ENCODE measurements at regions not wholly inside any gene's neighbourhood (a gene's known extent, or its start where the extent isn't known, plus 50 kb on each side); places are given as distances from the start of the nearest gene placed in this dataset.

DNA sequence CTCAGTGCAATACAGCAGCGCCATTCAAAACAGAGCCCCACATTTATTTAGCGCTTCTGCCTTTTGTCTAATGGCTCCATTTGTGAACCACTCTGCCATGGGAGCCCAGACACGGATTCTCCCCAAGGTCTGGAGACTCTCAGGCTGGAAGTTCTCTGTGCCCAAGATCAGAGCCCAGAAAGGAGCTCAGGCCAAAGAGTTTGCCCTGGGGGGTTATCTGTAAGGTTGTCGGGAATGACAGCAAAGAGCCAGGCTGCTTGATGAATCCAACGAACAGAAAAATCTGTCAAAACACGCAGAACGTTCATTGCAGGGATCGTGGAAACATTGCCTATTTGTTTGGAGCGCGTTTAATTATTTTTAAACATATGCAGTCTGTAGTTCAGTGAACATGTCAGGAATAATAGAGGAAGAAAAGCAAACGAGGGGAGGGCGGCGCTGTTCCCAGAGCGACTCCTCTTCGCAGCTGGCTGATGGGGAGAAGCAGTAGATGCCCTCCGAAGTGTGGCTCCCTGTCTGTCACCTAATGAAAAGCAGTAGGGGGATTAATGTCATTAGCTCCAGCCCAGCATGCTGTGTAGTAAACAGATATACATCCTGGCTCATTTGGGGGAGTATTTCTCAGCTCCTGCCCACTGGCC lies 464.9 kb upstream of the MPDZ start:
- DNase-seq, result no peak

DNA sequence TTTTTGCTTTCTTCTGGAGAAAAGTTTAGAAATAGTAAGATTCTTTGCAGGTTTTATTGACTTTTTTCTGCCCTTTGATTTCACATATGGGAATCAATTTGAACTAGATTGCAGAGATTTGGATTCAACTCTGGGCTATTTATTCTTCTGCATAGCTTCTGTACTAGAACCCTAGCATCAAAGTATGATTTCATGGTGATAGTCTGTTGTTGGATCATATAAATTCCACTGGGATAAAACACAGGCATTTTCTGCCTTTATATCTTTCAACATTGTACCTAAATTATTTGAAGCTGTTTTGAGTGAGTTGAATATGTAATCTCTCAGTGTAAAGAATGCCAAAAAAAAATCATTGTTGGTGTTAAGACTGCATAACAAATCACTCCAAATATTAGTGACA lies 458.4 kb upstream of the MPDZ start:
- no peak for DNase-seq

DNA sequence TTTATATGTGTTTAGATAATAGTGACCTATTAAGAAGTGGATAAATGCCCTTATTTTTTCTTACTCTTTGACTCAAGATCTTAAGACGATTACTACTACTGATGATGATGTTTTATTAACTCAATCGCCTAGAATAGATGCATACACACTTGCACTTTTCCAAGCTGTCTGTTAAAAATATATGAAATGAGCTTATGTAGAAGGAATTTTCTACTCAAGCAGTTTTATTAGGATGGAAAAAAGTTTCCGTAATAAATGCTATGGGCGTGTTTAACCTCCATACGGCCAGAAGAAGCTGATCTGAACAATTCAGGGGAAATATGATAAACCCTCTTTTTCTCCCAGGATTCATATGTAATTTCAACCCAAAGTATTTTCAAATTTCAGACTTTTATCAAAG lies 455.7 kb upstream of the MPDZ start:
- no peak for DNase-seq

DNA sequence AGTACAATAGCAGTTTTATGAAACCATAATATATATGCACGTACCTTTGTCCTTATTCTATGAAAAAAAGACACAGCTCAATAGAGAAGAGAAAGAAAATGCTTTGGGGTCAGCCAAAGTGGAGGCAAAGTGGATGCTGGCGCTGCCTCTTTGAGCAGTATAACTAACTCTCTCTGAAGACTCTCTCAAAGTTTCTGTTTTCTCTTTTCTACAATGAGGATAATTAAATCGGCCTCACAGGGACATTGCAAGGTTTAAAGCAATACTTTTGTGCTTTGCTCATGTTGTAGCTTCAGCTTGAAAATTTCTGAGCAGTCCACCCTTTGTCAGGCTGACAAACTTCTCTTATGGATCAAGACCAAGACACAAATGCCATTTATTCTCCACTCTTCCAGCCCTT lies 455.1 kb upstream of the MPDZ start:
- DNase-seq, result no peak

DNA sequence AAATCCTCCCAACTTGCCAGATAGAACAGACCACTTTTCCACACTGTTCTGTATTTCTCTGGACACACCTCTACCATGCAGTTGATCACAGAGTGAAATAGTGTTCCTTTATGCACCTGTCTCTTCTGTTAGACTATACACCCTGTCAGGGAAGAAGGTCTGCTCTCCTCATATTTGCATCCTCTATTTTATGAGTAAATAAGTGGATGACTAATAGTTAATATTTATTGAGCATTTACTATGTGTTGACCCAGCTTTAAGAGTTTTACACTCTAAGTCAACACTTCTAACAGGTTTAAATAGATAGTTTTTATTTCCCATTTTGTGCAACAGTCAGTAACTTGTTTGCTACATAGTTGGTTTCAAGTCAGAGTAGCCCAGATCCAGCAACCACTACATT lies 452.8 kb upstream of the MPDZ start:
- no peak for DNase-seq

DNA sequence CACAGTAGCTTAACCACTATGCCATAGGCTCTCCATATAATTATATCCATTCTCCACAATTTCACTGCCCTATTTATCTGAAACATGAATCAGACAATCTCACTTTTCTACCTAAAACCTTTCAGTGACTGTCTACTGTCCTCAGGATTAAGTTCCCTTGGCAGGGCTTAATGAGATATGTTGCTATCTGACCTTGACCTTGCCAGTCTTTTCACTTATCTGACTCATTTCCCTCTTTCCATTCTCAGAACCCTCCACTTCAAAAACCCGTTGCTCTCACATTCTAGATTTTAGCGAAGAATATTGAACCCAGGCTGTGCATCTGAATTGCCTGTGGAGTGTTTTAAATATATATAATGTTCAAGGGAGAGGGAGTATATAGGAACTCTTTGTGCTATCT lies 452.1 kb upstream of the MPDZ start:
- DNase-seq, result no peak

DNA sequence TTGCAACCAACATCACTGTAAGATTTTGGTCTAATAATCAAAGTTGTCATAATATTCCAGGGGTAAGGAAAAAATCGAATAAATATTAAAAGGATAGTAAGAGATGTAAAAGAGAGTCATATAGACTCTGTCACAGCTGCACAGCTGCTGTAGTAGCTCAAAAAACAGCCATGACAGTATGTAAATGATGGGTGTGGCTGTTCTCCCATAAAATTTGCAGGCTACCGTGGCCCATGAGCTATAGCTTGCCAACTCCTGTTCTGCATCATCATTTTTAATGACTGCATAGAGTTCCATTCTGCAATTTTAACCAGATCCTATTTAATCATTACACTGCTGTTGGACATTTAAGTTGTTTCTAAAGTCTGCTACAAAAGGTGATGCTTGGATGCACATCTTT lies 450.5 kb upstream of the MPDZ start:
- DNase-seq, result no peak

DNA sequence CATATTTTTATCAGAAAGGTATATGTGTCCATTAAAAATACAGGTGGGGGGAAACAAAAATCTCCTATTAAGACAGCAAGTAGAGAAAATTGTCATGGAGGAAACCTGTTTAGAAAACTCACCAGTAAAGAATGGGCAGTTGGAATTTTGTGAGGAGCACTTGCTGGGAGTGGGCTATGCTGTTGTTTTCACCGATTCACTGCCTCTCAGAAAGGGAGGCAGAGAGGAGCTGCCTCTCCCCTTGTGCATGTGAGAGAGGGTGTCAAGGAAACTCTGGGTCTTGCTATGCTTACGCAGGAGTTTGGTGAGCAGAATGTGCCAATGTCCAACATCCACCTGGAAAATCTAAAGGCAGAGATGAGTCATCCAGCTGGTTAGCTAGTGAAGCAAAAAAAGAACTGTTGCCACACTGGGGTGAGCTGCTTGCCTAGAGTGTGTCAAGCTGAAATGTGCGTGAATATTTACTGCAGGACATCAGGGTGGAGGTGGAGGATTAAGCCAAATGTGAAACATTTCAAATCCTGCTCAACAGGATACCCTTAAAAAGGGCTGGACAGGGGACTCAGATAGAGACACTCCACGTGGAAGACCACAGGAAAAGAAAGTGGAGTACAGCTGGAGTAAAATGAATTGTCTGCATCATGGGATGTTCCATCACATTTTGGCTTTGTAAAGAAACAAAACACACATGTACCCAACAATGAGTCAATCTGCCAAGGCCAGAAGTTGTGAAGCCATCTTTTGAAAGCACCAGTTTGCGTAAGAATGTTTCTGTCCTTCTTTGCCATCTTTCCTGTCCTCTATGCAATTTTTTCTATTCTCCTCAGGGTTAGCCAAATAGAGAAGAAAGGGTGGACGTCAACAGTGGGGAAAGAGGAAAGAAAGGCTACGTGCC lies 449.7 kb upstream of the MPDZ start:
- DNase-seq, result no peak

DNA sequence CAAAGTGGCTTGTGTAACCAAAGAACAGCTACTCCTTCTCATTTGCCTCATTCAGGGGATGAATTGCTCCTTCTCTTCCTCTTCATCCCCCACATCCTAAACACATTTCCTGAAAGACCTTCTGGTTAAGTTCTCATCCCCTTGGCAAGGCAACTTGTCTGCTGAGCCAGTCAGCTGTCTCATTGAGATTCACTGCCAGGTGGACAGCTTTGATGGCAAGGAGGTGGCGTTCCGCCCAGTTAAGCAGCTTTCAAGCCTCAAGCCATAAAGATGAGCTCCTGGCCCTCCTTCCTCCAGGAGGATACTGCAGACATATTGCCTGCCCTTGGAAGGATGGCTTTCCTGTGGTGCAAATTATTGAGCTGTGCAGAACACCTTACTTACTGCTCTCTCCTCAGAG lies 448.6 kb upstream of the MPDZ start:
- DNase-seq, result no peak

DNA sequence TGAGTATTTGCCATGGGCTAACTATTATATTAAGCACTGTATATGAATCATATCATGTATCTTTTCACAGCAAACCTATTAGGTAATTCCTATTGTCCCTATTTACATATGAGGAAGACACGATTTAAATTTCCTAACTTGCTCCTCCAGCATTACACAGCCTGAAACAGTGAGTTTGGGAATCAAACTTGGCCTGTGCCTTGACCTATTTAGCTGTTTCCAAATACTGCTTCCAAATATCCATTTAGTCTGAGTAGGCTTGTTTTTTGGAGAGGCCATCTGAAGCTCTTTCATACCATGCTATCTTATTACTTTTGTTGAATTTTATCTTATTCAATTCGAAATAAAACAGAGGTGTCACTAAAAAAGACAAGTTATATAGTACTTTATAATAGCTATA lies 447.3 kb upstream of the MPDZ start:
- DNase-seq, result no peak

DNA sequence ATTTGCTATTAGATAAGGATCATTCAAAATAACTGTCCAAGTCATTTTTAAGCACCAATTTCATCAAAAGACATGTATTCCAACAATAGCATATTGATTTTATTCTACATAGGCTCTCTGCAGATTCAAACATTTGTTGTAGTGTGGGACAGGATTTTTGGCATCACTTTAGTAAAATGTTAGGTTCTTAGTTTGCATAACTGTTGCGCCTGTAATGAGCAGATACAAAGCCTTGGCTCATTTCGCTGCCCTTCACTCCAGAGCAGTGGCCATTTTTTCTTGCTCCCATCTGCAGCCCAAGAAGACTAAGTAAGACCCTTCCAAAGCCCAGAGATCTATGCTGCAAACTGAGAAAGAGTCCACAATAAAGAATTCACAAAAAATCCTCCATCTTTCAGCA lies 446.0 kb upstream of the MPDZ start:
- DNase-seq, result no peak

DNA sequence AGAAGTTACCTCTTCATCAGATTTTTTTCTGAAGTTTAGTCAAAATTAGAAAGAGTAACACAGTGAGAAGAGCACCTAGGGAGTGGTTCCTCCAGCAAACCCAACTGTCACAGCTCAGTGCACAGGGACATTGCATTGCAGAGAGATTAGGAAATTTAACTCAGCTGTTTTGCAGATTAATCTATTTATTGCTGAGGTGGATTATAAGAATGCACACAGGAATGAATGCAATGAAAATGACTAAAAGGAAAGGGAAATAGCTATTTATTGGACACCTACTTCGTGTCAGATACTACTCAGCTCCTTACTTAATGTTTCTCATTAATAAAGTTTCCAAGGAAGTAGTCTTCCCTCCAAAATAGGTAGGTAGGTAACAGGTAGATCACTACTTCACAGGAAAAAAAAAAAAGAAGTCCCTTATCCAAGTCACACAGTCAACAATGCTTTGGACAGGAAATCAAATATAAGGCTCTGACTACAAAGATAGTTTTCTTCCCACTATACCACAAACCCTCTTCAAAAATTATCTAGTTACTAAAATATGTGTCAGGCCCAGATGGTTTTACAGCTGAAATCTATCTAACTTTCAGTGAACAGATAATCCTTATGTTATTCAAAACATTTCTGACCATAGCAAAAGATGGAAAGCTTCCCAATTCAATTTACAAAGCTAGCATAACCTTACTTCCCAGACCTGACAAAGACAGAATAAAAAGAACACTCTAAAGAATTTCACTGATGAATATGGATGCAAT lies 442.2 kb upstream of the MPDZ start:
- DNase-seq, result no peak

DNA sequence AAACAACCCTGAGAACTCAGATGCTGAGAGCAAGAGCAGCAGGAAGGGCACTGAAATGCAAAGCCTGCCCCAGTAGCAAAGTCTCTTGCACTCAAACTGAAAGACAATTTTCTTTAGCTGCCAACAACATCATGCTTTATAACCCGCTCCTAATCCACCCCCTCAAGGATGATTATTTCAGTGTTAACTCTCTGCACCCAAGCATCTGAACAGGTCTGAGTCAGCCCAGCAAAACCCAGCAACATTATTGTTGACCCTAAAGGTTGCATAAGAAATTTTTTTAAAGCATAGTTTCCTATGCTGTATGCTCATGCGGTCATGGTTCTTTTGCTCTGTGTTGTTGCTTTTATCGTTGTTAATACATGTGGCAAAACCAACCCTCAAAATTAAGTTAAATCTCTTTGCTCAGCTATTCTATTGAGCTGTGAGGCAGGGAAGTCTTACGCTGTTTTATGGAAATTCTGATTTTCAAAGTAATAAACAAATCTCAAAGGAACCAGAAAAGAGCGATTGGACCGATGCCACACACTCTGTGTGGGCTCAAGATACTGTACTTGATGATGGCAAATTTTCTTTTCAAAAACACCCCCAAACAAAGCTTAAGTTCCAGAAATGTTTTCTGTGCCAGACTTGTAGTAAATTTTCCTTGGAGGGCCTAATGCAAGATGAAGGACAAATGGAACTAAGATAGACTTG lies 440.6 kb upstream of the MPDZ start:
- DNase-seq, result no peak

DNA sequence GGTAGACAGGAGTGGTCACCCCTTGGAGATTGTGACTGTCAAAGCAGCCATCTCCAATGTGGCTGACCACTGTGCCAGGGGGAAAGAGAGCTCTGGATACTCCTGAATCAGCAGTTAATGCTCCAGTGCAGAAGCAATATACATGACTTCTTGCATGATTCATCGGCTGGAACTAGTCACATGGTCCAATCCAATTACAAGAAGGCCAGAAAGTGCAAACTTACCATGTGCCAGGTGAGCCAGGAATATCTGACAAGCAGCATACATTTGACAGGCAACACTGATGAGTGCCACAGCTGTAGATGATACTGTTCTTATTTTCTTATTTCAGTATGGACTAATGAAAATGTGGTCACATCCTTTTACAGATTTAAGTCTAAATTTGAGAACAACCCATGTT lies 440.0 kb upstream of the MPDZ start:
- DNase-seq, result no peak

DNA sequence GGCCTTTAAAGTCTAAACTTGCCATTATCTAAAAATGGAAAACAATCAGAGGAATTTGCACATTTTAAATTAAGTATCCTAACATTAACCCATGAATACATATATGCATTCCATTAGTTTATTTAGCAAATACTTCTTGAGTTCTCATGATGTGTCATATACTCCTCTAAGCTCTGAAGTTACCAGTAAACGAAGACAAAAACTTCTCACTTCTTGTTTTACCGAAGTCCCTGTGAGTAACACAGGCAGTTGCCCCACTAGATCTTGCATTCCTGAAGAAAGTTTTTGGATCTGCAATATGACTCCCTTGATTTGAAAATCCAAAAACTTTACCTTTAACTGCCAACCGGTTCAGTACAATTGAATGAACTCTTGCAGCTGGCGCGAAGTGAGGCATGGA lies 439.0 kb upstream of the MPDZ start:
- no peak for DNase-seq

DNA sequence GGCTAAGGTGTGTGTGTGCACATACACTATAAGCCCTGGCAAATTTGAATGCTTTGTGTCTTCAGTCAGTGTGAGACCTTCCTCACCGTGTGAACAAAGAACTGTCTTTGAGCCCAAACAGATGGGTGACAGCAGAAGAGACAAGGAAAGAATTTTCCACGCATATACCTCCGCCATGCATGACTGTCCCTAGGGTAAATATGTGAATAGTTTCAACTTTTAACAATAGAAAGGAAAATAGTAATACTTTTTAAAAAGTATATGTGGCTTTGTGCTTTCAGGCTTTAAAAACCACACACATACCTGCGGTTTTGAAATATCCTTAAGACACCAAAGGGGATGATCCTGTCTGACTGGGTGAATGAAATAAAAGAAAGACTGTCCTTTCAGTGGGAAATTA lies 438.6 kb upstream of the MPDZ start:
- no peak for DNase-seq

DNA sequence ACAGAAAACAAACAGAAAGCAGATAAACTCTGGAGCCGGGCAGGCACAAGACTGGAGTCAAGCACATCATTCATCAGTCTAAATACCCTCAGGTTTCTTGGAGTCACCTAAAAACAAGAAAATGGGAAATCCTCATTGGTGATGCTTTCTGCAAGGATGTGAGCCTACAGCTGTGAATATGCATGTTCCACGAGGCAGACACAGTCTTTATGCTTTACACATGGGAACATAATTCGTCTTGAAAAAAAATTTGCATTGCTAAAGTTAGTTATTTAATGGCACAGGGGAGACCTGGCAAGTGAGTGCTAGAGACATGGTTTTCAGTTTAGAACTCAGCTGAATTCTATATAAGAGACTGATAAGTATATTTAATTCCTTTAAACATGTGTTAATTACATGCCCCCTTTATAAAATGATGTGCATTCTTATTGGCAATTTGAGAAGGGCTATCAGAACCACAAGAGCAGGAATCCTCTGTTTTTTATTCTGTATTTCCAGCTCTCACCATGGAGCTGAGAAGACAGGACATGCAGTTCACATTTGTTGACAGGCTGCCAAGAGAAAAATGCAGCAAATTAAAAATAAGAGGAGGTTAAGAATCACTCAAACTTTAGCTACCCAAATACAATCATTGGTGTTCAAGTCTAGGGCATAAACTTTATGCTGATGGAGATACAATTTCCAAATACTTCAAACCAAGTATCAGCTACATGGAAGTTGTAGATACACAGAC lies 438.0 kb upstream of the MPDZ start:
- no peak for DNase-seq

DNA sequence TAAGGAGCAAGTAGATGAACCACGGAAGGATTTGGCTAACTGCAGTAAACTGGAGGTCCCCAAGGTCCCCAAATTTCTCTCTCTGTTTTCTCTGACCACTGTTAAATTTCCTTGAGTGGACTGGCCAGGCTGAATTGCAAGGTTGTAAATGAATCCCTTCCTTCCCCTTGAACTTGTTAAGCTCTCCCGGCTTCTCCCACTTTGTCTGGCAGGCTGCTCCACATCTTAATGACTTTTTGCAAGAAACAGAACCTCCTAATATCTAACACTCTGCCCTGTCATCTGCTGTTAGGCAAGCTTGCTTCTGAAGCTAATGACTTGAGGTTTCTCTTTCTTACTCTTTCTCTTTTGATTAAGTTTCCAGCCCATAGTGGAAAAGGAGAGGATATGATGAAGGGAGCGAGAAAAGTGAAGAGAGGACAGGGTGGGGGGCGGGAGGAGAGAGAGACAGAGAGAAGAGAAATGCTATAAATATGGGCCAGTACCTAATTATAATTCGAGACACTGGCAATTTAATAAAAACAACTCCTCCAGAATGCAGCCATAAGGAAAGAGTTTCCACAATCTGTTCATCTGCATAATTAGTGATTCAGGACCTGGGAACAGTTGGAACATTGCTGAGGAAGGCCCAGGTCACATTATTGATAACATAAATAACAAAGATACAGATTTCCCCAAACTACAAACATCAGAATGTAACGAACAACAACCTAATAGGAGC lies 437.3 kb upstream of the MPDZ start:
- DNase-seq, result no peak

DNA sequence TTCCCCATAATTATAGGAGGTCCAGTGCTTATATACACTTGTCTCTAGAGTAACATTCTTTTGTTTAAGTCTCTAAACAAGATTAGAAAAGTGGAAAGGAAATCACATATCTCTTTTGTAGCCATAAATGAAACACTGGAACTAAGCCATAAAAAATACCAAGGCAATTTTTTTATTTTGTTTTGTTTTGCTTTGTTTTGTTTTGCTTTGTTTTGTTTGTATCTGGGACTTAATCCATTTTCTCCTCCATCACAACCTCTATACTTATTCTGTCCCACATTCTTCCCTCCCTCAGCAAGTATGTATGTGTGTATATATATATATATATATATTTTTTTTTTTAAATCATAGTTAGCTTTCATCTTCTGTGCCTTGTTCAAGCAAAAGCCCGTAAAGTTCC lies 436.6 kb upstream of the MPDZ start:
- DNase-seq, result no peak

DNA sequence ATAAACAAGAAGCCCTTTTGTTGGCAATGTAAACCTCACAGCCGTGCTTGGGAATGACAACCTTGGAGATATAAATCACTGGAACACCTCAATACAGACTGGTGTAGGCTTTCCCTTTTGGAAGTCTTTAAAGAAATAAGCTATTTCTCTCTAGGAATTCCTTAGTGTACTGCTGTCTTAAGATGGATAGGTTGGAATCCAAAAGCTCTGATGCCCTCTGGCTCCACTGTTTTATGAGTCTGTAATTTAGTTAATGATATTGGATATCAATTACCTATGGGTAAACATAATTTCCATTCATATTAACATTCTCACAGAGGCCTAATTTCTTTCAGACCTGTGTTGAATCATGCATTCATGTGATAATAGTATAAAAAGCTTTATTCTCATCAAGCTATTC lies 435.9 kb upstream of the MPDZ start:
- DNase-seq, result no peak

DNA sequence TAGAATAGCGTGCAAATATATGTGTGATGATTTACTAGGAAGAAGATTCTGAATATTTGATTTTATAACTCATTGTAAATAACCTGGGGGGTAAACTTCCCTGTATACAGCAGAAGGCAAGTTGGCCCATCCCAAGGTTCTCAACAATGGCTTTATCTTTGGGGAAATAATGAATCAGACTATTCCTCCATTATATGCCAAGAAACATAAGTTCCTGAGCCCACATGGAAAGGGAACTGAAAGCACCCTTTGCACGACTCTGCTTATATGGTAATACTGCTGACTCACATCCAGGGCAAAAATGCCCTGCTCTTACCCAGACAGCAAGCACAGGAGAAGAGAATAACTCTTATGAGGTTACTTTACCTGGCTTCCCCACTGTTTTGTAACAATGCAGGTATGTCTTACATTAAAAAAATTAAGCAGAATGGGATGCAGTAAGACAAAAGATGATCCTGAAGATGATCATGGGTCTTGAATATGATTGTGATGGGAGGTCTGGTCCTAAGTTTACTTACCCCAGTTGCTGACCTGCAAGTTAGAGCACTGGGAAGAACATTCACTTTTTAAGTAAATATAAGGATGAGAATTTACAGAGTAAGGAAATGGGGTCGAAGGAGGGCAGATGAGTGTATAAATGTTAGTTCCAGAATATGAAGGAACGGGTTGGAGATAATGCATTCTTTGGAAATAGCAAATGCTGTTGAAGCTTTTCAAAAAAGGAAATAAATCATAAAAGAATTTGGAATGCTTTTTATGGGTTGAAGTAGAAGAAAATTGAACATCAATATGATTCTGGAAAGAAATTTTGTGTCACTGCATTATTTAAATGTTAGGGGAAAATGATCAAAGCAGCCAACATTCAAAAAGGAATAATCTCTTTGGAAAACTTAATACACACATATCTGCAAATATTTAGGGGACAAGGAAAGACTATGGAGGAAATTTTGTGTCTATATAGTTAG lies 428.4 kb upstream of the MPDZ start:
- no peak for DNase-seq

Data from T1000 (cell line).